Thoracic aorta (tissue), 2 donors: ENCODE measurements at regions not wholly inside any gene's neighbourhood (a gene's known extent, or its start where the extent isn't known, plus 50 kb on each side); places are given as distances from the start of the nearest gene placed in this dataset.

ENCODE experiments used
- ATAC-seq: fragments of 150-250 bp; one replicate; pipeline ENCODE4 v1.8.0; 2017; ENCODE audit warnings: low read depth; ENCODE audit not compliant: insufficient number of reproducible peaks, low FRiP score
- DNase-seq: peaks from one replicate; pipeline ENCODE4 v3.0.0-alpha.2; 2020; ENCODE audit warnings: low spot score
- H3K27ac ChIP-seq, 2 donors: fragments of 200-600 bp; sonication (generic); 1 replicate in 1 of 2; 2 replicates in 1 of 2; pipeline ENCODE4 v1.5.1; 2016; ENCODE audit warnings: mild to moderate bottlenecking in 2 of 2, moderate library complexity in 2 of 2
- H3K27me3 ChIP-seq: fragments of 200-600 bp; sonication (generic); replicated peaks from 2 replicates; pipeline ENCODE4 v1.6.0; 2016; ENCODE audit warnings: mild to moderate bottlenecking; ENCODE audit not compliant: insufficient read depth
- H3K36me3 ChIP-seq: fragments of 200-600 bp; sonication (generic); one replicate; pipeline ENCODE4 v1.5.1; 2016
- H3K4me1 ChIP-seq, 2 donors: fragments of 200-600 bp; sonication (generic); 1 replicate in 1 of 2; 2 replicates in 1 of 2; pipeline versions ENCODE4 v1.5.1 to v1.6.0; 2016; ENCODE audit warnings: low read depth in 2 of 2, mild to moderate bottlenecking in 1 of 2; ENCODE audit not compliant: control insufficient read depth in 1 of 2
- H3K4me3 ChIP-seq: fragments of 200-600 bp; sonication (generic); 2 replicates; pipeline ENCODE4 v1.5.1; 2016; ENCODE audit warnings: mild to moderate bottlenecking
- H3K9me3 ChIP-seq: fragments of 200-600 bp; sonication (generic); 2 replicates; pipeline ENCODE4 v1.5.1; 2016
- TF ChIP-seq, protein P1 (sequence below): fragments of 200-600 bp; sonication (generic); IDR thresholded peaks from one replicate; pipeline ENCODE4 v1.5.1; 2019; ENCODE audit warnings: antibody characterized with exemption

DNA sequence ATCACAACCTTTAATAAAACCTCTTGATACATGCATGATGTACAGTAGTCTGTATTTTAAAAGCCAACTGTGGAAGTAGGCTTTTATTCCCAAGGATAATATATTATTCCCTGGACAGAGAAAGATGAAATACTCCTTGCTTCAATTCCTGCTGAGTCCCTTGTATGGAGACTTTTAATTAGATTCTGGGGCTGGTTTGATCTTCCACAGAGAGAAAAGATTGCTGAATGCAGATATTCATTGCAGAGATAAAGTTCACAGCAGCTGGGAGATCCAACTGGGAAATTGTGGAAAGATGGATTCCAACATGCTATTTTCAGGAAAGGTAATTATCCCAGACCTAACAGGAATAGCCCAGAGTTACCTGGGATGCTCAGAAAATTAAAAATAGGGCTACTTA lies 607.0 kb upstream of the HS6ST1 start:
- Histone ChIP-seq H3K36me3 (no peaks in the 10 kb centered on the region), H3K9me3 (no peaks in the 10 kb centered on the region), H3K27ac (no peak overlapping the region), H3K4me3 (no peak overlapping the region), H3K27me3 (no peaks in the 10 kb centered on the region), H3K4me1 (no peaks in the 10 kb centered on the region)
- no peak for ATAC-seq
- TF ChIP-seq, protein P1, sequence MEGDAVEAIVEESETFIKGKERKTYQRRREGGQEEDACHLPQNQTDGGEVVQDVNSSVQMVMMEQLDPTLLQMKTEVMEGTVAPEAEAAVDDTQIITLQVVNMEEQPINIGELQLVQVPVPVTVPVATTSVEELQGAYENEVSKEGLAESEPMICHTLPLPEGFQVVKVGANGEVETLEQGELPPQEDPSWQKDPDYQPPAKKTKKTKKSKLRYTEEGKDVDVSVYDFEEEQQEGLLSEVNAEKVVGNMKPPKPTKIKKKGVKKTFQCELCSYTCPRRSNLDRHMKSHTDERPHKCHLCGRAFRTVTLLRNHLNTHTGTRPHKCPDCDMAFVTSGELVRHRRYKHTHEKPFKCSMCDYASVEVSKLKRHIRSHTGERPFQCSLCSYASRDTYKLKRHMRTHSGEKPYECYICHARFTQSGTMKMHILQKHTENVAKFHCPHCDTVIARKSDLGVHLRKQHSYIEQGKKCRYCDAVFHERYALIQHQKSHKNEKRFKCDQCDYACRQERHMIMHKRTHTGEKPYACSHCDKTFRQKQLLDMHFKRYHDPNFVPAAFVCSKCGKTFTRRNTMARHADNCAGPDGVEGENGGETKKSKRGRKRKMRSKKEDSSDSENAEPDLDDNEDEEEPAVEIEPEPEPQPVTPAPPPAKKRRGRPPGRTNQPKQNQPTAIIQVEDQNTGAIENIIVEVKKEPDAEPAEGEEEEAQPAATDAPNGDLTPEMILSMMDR = no peak
- DNase-seq = no peak

DNA sequence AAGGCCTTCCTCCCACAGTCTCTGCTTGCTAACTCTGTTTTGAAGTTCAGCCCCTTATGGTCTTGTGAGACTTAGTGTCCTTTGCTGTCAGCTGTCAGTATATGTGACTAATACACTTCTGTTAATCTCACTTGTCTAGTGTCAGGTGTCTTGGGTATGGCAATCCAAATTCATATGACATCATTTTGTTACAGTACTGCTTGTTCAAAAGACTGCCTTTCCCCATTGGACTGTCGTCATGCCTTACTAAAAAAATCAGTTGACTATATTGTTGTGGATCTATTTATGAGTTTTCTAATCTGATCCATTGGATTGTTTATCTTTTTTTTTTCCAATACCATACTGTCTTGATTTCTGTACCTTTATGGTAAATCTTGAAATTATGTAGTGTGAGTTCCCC lies 611.4 kb upstream of the HS6ST1 start:
- H3K4me1 ChIP-seq = no peaks in the 10 kb centered on the region
- no peaks in the 10 kb centered on the region for H3K27me3 ChIP-seq
- DNase-seq = no peak
- no peak for ATAC-seq
- H3K4me3 ChIP-seq = no peak overlapping the region
- H3K27ac ChIP-seq = no peak overlapping the region
- no peaks in the 10 kb centered on the region for H3K9me3 ChIP-seq
- no peaks in the 10 kb centered on the region for H3K36me3 ChIP-seq
- TF ChIP-seq, protein P1 = no peak

DNA sequence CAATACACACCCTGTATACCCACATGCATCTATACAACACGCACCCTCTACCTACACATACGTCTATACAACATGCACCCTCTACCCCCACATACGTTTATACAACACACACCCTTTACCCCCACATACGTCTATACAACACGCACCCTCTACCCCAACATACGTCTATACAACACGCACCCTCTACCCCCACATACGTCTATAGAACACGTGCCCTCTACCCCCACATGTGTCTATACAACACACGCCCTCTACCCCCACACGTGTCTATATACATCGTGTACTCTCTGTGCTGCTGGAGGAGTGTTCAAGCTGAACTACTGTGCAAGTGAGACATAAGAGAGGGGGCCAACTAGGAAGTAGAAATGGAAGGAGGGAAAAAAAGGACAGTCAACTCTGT lies 621.7 kb upstream of the HS6ST1 start:
- no peak for DNase-seq
- H3K9me3 ChIP-seq = no peaks in the 10 kb centered on the region
- H3K27ac ChIP-seq = no peak overlapping the region
- H3K4me3 ChIP-seq = no peak overlapping the region
- no peaks in the 10 kb centered on the region for H3K4me1 ChIP-seq
- TF ChIP-seq, protein P1 = no peak
- no peak for ATAC-seq
- no peaks in the 10 kb centered on the region for H3K27me3 ChIP-seq
- H3K36me3 ChIP-seq = no peaks in the 10 kb centered on the region

DNA sequence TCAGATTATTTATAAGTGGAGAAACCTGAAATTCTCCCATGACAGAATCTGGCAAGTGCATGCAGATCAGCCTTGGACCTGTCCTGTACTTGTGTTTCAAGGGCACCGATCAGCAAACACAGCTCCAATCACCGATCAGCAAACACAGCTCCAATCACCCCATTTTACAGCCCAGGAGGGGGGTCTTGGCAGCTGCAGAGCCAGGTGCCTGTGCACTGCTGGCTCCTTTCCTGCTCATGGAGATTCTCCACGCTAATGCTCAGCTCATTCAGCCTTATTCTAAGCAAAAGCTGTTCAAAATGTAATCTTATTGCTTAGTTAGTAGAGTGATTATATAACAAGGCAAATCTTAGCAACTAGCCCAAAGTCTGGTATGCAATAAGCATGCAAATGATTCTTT lies 623.1 kb upstream of the HS6ST1 start:
- no peaks in the 10 kb centered on the region for H3K36me3 ChIP-seq
- TF ChIP-seq, protein P1 = no peak
- no peak overlapping the region for H3K4me3 ChIP-seq
- ATAC-seq (no peak), DNase-seq (no peak)
- no peaks in the 10 kb centered on the region for H3K27me3 ChIP-seq
- no peaks in the 10 kb centered on the region for H3K9me3 ChIP-seq
- H3K4me1 ChIP-seq = no peaks in the 10 kb centered on the region
- H3K27ac ChIP-seq = no peak overlapping the region

DNA sequence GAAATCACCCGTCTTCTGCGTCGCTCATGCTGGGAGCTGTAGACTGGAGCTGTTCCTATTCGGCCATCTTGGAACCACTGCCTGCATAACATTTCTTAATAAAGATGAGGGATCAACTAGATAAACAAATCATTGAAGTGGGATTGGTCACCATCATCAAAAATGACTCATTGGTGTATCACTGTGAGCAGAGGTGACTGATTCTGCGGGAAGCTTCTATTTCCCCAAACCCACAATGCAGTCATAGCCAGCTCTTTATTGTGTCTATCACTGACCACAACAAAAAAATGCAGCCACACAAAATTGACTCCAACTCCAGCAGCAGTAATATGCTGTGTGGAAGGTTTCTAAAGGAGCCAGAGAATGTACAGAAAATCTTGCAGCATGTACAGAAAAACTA lies 630.7 kb upstream of the HS6ST1 start:
- no peaks in the 10 kb centered on the region for H3K36me3 ChIP-seq
- no peaks in the 10 kb centered on the region for H3K27me3 ChIP-seq
- no peak overlapping the region for H3K27ac ChIP-seq
- no peaks in the 10 kb centered on the region for H3K4me1 ChIP-seq
- DNase-seq (no peak), ATAC-seq (no peak)
- TF ChIP-seq, protein P1 = no peak
- no peaks in the 10 kb centered on the region for H3K9me3 ChIP-seq
- H3K4me3 ChIP-seq = no peak overlapping the region
